ENCODE measurements at regions not wholly inside any gene's neighbourhood (a gene's known extent, or its start where the extent isn't known, plus 50 kb on each side); places are given as distances from the start of the nearest gene placed in this dataset.

DNA sequence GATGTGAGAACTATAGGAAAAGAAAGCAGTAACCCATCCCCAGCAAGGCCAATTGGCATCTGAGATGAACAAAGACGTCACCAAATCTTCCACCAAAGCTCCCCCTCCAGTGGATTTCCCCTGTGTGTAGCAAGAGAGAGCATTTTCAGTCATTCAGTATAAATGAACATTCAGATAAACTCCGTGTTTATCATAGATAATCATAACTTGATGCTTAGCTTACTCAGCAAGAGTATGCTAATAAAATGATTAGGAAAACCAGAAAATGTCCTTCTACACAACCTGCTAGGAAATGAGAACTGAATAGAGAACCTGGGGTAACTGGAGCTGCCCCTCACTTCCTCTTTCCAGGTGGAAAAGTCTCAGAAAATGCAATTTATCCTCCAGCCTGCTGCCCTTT lies 198.0 kb upstream of the CCDC150 start:
- DNase-seq (ENCODE audit: low spot score) = no peak

GRCh38 chr2:196442211-196442610 lies 197.3 kb upstream of the CCDC150 start:
- DNase-seq (ENCODE audit: low spot score) = no peak

- no peak for DNase-seq (ENCODE audit: low spot score)
Observed at GRCh38 chr2:196444442-196444841, 195.1 kb upstream of the CCDC150 start.

DNA sequence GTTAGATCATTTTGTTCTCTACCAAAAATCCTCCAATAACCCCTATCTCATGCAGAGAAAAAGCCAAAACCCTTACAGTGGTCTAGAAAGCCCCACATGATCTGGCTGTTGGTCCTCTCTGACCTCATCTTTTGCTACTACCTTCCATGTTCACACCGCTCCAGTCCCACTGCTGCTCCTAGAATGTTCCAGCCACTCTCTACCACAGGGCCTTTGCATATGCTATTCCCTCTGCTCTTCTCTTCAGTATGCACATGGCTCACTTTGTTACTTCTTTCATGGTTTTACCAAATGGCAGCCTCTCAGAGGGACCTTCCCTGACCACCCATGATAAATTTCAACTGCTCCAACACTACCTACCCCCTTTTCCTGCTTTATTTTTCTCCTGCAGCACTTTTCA lies 193.5 kb upstream of the CCDC150 start:
- no peak for DNase-seq (ENCODE audit: low spot score)

DNA sequence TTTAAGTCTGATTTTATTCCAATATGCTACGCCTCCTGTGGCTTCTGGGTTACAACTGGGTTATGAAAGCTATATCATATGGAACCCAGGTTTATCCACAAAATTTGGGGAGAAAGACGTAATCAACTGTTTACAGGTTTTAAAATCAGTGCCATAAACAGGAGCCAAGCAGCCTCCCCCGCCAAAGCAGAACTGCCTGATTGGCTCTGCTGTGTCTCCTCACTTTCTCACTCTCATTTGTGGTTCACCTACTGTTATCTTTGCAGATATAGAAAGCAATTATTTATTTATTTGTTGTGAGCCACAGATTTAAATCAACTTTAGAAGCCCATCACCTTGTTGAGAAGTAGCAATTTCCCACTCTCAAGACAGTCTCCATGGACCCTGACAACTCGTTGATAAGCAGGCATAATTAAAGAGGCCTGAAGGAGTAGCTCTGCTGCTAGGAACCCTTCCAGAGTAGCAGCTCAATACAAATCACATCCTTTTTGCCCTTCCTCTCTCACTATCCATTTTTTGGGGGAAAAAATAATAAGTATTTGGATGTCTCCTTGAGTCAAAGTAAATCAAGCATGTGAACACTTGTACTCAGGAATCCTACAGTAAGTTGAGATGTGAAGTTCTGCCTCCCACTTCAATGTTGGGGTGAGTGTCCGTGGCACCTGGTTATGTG lies 191.0 kb upstream of the CCDC150 start:
- no peak for DNase-seq (ENCODE audit: low spot score)

- DNase-seq (ENCODE audit: low spot score) = no peak
Observed at GRCh38 chr2:196449083-196449482, 190.4 kb upstream of the CCDC150 start.

- DNase-seq (ENCODE audit: low spot score) = no peak
Observed at GRCh38 chr2:196452758-196453157, 186.8 kb upstream of the CCDC150 start.

DNA sequence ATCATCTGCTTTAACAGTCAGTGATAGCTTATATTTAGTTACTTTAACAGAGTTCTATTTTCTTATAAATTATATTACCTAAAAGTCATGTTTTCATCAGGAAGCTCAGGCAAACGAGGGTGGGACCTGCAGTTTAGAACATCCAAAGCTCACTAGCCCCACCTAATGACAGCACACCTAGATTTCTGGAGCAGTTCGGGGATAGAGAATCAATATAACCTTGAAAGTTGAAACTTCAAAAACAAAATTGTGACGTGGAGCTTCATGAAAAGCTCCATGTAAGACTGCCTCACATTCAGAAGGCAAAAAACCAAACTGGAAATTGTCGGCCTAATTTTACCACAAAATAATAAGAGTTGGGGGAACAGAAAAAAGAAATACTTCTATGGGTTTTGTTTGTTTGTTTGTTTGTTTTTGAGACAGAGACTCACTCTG lies 185.9 kb upstream of the CCDC150 start:
- DNase-seq (ENCODE audit: low spot score) = no peak

DNA sequence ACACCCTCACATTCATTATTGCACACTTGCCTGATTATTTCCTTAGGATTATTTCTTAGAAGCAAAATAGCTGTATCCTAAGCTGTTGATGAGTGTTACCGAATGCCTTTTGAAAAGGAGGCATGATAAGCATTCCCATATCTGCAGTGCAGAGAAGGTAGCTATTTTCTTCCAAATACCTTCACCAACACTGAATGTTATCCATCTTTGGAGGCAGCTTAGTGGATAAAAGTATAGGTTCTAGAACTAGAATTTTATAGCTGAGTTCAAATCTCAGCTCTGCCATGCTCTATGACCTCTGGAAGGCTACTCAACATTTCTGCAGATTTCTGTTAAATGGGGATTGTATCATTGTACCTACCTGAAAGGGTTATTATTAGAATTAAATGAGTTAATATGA lies 185.0 kb upstream of the CCDC150 start:
- no peak for DNase-seq (ENCODE audit: low spot score)

DNA sequence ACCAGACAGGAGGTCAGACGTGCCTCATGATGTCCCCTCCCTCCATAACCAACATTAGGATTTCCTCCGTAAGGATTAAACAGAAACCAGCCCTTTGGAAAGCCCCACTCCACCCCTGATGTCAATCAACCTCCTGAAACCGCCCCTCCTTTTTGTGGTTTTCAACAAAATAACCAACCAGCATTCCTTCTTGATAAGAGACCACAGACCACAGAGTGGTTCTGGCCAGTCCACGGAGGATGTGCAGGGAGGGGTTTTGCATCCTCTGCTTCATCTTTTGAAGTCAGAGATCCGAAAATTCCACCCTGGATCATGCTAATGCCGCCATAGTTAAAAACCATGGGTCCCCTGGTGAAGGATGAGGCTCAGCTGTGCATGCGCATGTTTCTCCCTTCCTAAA lies 180.0 kb upstream of the CCDC150 start:
- DNase-seq (ENCODE audit: low spot score) = no peak

GRCh38 chr2:196463706-196464105 lies 175.8 kb upstream of the CCDC150 start:
- DNase-seq (ENCODE audit: low spot score) = no peak

DNA sequence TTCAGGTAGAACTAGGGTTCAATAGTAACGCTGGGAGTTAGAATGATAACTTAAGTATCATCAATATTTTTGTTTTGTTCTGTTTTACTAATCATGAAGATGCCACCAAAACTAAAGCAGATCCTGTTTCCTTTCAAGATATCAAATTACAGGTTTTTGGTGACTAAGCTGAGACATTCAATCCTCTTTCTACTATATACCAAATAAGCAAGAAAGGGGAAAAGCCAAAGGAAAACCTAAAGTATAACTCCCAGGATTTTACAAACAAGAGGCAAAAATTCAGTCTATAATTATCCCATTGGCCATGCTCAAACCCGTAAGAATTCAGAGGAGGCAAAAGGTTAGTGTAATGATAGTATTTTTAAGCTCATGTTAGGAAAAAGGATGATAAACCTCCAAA lies 175.2 kb upstream of the CCDC150 start:
- no peak for DNase-seq (ENCODE audit: low spot score)

- DNase-seq (ENCODE audit: low spot score) = no peak
Observed at GRCh38 chr2:196466581-196466980, 172.9 kb upstream of the CCDC150 start.

DNA sequence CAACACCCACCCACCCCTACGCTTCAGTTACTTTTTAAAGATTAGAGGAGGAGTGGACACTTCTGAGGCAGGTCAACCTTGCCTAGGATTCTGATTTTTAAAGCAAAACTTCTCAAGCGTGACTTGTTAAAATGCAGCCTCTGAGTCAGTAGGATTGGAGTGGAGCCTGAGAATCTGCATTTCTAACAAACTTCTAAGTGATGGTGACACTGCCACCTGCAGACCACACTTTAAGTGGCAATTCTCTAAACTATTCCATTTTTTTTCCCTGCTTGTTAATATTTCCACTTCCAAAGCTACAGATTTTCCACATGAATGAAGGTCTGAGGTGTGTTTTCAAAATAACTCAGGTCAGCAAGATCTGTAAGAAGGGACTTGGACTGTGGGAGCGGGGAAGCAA lies 171.1 kb upstream of the CCDC150 start:
- DNase-seq (ENCODE audit: low spot score) = no peak

GRCh38 chr2:196473617-196474016 lies 165.9 kb upstream of the CCDC150 start:
- DNase-seq (ENCODE audit: low spot score) = no peak

DNA sequence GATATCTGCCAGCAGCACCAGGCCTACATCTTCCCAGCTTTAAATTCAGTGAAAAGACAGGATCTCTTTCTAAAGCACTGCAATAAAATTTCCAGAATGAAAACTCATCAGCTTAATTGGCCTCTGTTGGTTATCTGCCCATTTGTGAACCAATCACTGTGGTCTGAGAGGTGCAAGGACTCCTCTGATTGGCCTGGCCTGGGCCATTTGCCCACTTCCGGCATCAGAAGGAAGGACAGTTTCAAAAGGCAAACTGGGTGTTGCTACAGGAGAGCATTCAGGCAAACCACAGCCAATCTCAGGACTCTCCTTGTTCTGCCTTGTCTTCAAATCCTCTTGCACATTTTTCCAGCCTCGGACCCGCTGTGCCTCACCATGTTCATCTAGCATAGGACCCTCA lies 163.9 kb upstream of the CCDC150 start:
- no peak for DNase-seq (ENCODE audit: low spot score)

- DNase-seq (ENCODE audit: low spot score) = no peak
Observed at GRCh38 chr2:196478588-196478987, 160.9 kb upstream of the CCDC150 start.

GRCh38 chr2:196479350-196479749 lies 160.2 kb upstream of the CCDC150 start:
- DNase-seq (ENCODE audit: low spot score) = no peak

DNA sequence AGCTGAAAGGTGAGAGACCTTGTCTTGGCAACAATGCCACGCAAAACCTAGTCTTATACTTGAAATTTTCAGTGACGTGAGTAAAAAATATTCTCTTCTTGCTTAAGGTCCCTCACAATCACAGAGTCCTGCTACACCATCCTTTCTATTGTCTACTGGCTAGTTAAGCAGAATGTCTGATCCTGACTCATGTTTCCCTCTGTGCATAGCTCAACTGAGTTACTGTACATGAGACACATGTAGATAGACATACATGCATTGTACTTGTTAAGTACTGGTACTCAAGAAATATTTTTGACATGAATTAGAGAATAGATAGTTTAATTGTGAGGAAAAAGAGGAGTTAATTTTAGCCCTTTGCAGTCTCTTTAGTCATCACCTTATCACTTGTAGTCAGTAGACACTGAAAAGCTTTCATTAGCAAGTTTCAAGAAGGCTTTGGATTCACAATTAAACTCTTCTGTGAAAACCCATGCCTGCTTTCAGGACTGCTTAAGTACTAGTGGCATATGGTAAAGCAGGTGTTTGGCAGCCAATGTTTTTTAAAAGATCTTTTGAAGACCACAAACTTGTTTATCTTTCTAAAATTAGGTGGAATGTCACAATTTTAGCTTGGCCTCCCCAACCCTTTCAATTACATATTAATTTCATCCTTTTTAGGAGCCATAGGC lies 158.7 kb upstream of the CCDC150 start:
- no peak for DNase-seq (ENCODE audit: low spot score)

DNA sequence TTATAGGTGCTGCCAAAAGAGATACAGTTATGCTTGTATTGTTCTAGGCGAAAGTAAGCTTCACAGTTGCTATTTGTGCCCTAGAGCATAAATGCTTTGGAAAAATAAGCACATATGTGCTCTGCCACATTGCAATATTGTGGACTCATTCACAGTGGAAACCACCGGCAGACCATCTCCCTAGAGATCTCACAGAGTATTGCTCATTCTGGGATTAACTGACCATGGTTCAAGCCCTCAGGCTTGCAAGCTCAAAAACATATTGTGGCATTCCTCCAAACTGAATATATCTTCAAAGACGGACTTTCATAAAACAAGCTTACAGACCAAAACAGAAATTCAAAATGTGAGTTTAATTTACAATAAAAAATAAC lies 158.2 kb upstream of the CCDC150 start:
- no peak for DNase-seq (ENCODE audit: low spot score)

DNA sequence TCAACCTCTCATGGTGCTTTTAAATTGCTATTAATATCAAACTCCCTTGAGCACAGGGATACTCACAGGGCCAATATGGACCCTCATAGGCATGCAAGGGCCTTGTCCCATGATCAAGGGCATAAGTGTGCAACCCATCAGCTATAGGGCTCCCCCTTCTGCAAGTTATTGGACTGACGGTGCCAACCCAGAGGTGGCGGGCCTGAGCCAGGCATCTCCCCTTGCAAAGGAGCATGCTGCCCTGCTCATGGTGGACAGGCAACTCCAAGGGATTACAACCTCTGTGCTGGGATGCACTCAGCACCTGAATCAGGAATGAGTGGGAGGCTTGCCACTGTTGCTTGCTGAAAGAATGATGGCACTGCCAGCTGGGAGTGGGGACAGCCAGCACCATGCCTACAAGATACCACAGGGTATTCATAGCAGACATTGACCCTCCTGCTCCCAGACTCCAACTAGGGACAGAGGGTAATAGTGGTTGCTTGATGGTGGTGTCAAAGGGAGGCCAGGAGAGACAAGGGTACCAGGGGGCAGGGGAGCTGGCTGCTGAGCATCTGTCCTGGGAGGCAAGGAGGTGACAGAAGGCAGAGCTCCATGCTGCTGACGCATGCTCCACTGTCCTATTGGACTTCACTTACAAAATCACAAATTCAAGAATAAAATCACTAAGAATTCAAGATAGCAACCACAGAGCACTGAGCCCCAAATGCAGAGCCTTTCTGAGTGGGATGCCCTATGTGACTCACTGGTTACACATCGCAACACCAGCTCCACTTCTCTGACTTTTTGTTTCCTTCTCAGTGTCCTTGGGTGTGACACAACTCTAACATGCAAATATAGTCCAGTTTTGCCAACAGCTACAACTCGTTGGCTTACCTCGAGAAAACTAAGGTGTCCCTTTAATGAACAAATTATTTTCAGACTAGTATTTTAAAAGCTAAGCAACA lies 157.1 kb upstream of the CCDC150 start:
- DNase-seq (ENCODE audit: low spot score) = no peak

DNA sequence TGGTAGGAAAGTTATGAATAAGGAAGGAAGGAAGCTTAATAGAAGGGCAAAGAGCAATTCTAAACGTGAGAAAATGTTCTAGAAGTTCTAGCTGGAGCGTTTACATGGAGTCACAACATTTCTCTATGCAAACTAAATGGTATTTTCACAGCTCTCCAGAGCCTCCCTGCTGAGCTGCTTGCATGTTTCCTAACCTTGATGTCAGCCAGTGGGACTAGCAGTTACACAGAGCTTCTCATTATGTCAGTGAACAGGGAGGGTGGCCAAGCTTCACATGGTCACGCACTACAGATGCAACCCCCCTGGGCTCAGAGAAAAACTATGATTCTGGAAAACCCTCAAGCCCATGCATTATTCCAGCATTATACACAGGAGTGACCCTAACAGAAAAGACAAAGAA lies 153.4 kb upstream of the CCDC150 start:
- DNase-seq (ENCODE audit: low spot score) = no peak

DNA sequence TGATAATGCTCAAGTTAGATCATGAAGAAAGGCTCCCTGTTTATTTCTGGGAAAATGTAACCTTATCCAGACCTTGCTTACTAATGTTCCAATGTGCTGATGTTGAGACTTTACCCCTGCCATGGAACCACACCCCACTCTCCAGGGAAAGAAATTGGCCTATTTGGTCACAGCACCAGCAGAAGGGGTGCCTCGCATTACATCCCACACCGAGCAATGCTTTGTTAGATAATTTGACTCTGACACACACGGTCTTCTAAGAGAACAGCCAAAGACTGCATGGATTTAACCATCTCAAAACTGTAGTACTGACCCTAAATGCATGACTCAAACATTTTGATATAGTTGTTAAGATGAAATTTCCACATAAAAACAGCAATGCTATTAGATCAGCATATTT lies 152.1 kb upstream of the CCDC150 start:
- DNase-seq (ENCODE audit: low spot score) = no peak
